ENCODE measurements at regions not wholly inside any gene's neighbourhood (a gene's known extent, or its start where the extent isn't known, plus 50 kb on each side); places are given as distances from the start of the nearest gene placed in this dataset.

- Histone ChIP-seq H3K79me2 (no peaks in the 10 kb centered on the region), H3K9ac (no peak overlapping the region), H3K4me1 (no peaks in the 10 kb centered on the region), H3K9me3 (ENCODE audit: control insufficient read depth, low read length) (no peaks in the 10 kb centered on the region), H3K27ac (no peak overlapping the region), H3K4me3 (ENCODE audit: low read depth, low read length) (no peak overlapping the region), H3K27me3 (ENCODE audit: control insufficient read depth, insufficient read depth, low read length) (no peaks in the 10 kb centered on the region), H3K4me2 (ENCODE audit: low read length) (no peak overlapping the region), H3K36me3 (ENCODE audit: control insufficient read depth, insufficient read depth, low read length) (no peaks in the 10 kb centered on the region), H2AFZ (no peak overlapping the region)
- no peak for TF ChIP-seq CTCF (IDR thresholded peaks at IDR 0.05)
Observed at GRCh38 chr6:156150391-156150790, 626.8 kb upstream of the ARID1B start.

DNA sequence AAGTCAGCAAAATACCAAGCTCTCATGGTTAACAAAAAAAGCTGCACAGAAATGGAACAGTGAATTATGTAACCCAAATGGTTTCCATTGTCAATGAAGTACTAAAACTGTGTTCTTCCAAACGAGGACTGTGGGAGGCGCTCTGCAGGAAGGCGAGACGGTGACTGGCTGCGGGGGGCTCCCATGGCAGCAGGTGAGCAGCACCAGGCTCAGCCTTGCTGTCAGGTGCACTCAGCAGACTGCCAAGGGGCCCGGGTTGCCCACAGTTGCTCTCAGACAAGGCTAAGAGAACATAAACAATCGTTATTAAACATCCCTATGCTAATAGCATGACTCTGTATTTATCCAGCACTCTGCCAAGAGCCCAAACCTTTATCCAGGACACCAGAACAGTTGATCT lies 630.3 kb upstream of the ARID1B start:
- no peak overlapping the region for H2AFZ ChIP-seq
- no peaks in the 10 kb centered on the region for H3K36me3 ChIP-seq (ENCODE audit: control insufficient read depth, insufficient read depth, low read length)
- H3K4me2 ChIP-seq (ENCODE audit: low read length) = no peak overlapping the region
- H3K79me2 ChIP-seq = no peaks in the 10 kb centered on the region
- no peak for TF ChIP-seq CTCF (IDR thresholded peaks at IDR 0.05)
- no peak overlapping the region for H3K9ac ChIP-seq
- no peaks in the 10 kb centered on the region for H3K9me3 ChIP-seq (ENCODE audit: control insufficient read depth, low read length)
- H3K4me3 ChIP-seq (ENCODE audit: low read depth, low read length) = no peak overlapping the region
- no peak overlapping the region for H3K27ac ChIP-seq
- H3K4me1 ChIP-seq = no peaks in the 10 kb centered on the region
- H3K27me3 ChIP-seq (ENCODE audit: control insufficient read depth, insufficient read depth, low read length) = no peaks in the 10 kb centered on the region

GRCh38 chr6:156131221-156131903 lies 645.8 kb upstream of the ARID1B start:
- Histone ChIP-seq H3K36me3 (ENCODE audit: control insufficient read depth, insufficient read depth, low read length) (no peaks in the 10 kb centered on the region), H3K27ac (no peak overlapping the region), H3K4me1 (no peaks in the 10 kb centered on the region), H3K4me3 (ENCODE audit: low read depth, low read length) (no peak overlapping the region), H3K4me2 (ENCODE audit: low read length) (no peak overlapping the region), H3K79me2 (no peaks in the 10 kb centered on the region), H3K27me3 (ENCODE audit: control insufficient read depth, insufficient read depth, low read length) (no peaks in the 10 kb centered on the region), H3K9ac (no peak overlapping the region), H3K9me3 (ENCODE audit: control insufficient read depth, low read length) (no peaks in the 10 kb centered on the region), H2AFZ (no peak overlapping the region)
- no peak for TF ChIP-seq CTCF (IDR thresholded peaks at IDR 0.05)

GRCh38 chr6:156126535-156126934 lies 650.6 kb upstream of the ARID1B start:
- no peak overlapping the region for H3K4me3 ChIP-seq (ENCODE audit: low read depth, low read length)
- H3K36me3 ChIP-seq (ENCODE audit: control insufficient read depth, insufficient read depth, low read length) = no peaks in the 10 kb centered on the region
- H3K79me2 ChIP-seq = no peaks in the 10 kb centered on the region
- no peak overlapping the region for H3K27ac ChIP-seq
- H2AFZ ChIP-seq = no peak overlapping the region
- no peaks in the 10 kb centered on the region for H3K9me3 ChIP-seq (ENCODE audit: control insufficient read depth, low read length)
- no peak overlapping the region for H3K9ac ChIP-seq
- no peak overlapping the region for H3K4me2 ChIP-seq (ENCODE audit: low read length)
- no peaks in the 10 kb centered on the region for H3K4me1 ChIP-seq
- TF ChIP-seq CTCF (IDR thresholded peaks at IDR 0.05) = no peak
- H3K27me3 ChIP-seq (ENCODE audit: control insufficient read depth, insufficient read depth, low read length) = no peaks in the 10 kb centered on the region

DNA sequence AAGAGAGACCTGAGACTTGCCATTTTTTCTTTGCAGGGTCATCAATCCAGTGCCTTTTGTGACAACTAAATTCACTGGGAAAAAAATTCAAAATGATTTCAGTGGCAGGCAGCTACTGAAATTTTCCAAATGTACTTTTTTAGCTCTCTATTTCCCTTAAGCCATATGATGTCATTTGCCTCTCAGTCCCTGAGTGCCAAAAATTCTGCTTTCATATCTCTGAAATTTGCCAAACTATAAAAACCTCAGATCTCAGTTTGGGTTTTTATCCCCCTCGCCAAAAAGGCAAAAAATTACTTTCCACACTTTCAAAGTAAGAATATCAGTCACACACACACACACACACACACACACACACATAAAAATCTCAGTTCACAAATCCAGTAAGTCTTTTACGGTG lies 651.3 kb upstream of the ARID1B start:
- Histone ChIP-seq H3K4me2 (ENCODE audit: low read length) (no peak overlapping the region), H3K4me1 (no peaks in the 10 kb centered on the region), H3K9me3 (ENCODE audit: control insufficient read depth, low read length) (no peaks in the 10 kb centered on the region), H3K4me3 (ENCODE audit: low read depth, low read length) (no peak overlapping the region), H3K27ac (no peak overlapping the region), H2AFZ (no peak overlapping the region), H3K9ac (no peak overlapping the region), H3K79me2 (no peaks in the 10 kb centered on the region), H3K36me3 (ENCODE audit: control insufficient read depth, insufficient read depth, low read length) (no peaks in the 10 kb centered on the region), H3K27me3 (ENCODE audit: control insufficient read depth, insufficient read depth, low read length) (no peaks in the 10 kb centered on the region)
- no peak for TF ChIP-seq CTCF (IDR thresholded peaks at IDR 0.05)
